ENCODE measurements at regions not wholly inside any gene's neighbourhood (a gene's known extent, or its start where the extent isn't known, plus 50 kb on each side); places are given as distances from the start of the nearest gene placed in this dataset.

- DNase-seq = no peak
Observed at GRCh38 chr4:120415896-120416295, 349.2 kb upstream of the MAD2L1 start.

GRCh38 chr4:120406960-120407359, 340.3 kb upstream of the MAD2L1 start:
- no peak for DNase-seq

- no peak for DNase-seq
Observed at GRCh38 chr4:120403296-120403695, 336.6 kb upstream of the MAD2L1 start.

GRCh38 chr4:120400441-120400840, 333.8 kb upstream of the MAD2L1 start:
- no peak for DNase-seq

GRCh38 chr4:120399826-120400225, 333.2 kb upstream of the MAD2L1 start:
- no peak for DNase-seq

GRCh38 chr4:120395746-120396145, 329.1 kb upstream of the MAD2L1 start:
- DNase-seq = no peak

GRCh38 chr4:120355881-120356280, 289.2 kb upstream of the MAD2L1 start:
- no peak for DNase-seq

GRCh38 chr4:120354381-120354780, 287.7 kb upstream of the MAD2L1 start:
- no peak for DNase-seq

- no peak for DNase-seq
Observed at GRCh38 chr4:120353235-120353634, 286.6 kb upstream of the MAD2L1 start.

GRCh38 chr4:120352739-120353138, 286.1 kb upstream of the MAD2L1 start:
- no peak for DNase-seq

- no peak for DNase-seq
Observed at GRCh38 chr4:120348948-120349347, 282.3 kb upstream of the MAD2L1 start.

GRCh38 chr4:120348521-120348920, 281.9 kb upstream of the MAD2L1 start:
- no peak for DNase-seq

- DNase-seq = no peak
Observed at GRCh38 chr4:120331486-120332370, 265.1 kb upstream of the MAD2L1 start.

GRCh38 chr4:120329386-120329785, 262.7 kb upstream of the MAD2L1 start:
- DNase-seq = no peak

- DNase-seq = no peak
Observed at GRCh38 chr4:120327276-120327675, 260.6 kb upstream of the MAD2L1 start.

GRCh38 chr4:120319046-120319767, 252.6 kb upstream of the MAD2L1 start:
- no peak for DNase-seq

GRCh38 chr4:120318196-120318846, 251.7 kb upstream of the MAD2L1 start:
- DNase-seq = no peak

GRCh38 chr4:120317713-120318112, 251.1 kb upstream of the MAD2L1 start:
- no peak for DNase-seq

- no peak for DNase-seq
Observed at GRCh38 chr4:120316416-120316815, 249.8 kb upstream of the MAD2L1 start.

GRCh38 chr4:120314969-120315368, 248.3 kb upstream of the MAD2L1 start:
- no peak for DNase-seq

GRCh38 chr4:120304801-120305200, 238.2 kb upstream of the MAD2L1 start:
- DNase-seq = no peak

- DNase-seq = no peak
Observed at GRCh38 chr4:120299631-120300030, 233.0 kb upstream of the MAD2L1 start.

GRCh38 chr4:120293341-120293740, 226.7 kb upstream of the MAD2L1 start:
- no peak for DNase-seq

GRCh38 chr4:120291541-120291940, 224.9 kb upstream of the MAD2L1 start:
- no peak for DNase-seq

Data from AML-193 (cell line).